HCT116 (cell line): ENCODE measurements at regions not wholly inside any gene's neighbourhood (a gene's known extent, or its start where the extent isn't known, plus 50 kb on each side); places are given as distances from the start of the nearest gene placed in this dataset.

Source experiments
- ATAC-seq: fragments of 200-7000 bp; cut with Tn5 transposase; 2 replicates; pipeline ENCODE4 v1.9.1; 2020; ENCODE audit warnings: mild to moderate bottlenecking, moderate library complexity
- BruUV-seq: library from RNA; stranded (reverse); fragments of 400-500 nt; replicated peaks from 2 replicates; lab custom pipeline; 2021; lab: Mats Ljungman, UMichigan
- CTCF ChIA-PET: fragments of 300-600 bp; sonication (Branson Sonifier 250); formaldehyde crosslinking; loops from one replicate; lab custom pipeline; 2021; ENCODE audit warnings: antibody characterized with exemption; lab: Charles Lee
- POLR2A ChIA-PET: fragments of 300-600, 350-600 bp; sonication (Branson Sonifier 250); formaldehyde crosslinking; loops from one replicate; lab custom pipeline; 2021; ENCODE audit warnings: antibody characterized with exemption; lab: Charles Lee
- RAD21 ChIA-PET, 2 experiments: fragments of 300-600 bp; sonication (Branson Sonifier 250); formaldehyde crosslinking; loops; one replicate each; lab custom pipeline; 2023; ENCODE audit warnings: low total read pairs in 2 of 2; ENCODE audit not compliant: uncharacterized antibody in 2 of 2, unreplicated experiment in 2 of 2, low non-redundant PET in 1 of 2; lab: Charles Lee
- DNase-seq: peaks from one replicate; pipeline ENCODE4 v3.0.0-alpha.2; 2010; ENCODE audit warnings: low read depth, low spot score
- H2AFZ ChIP-seq: fragments of 200-600 bp; shearing (Covaris generic), sonication (generic); 2 replicates; pipeline ENCODE4 v1.6.1; 2017; ENCODE audit warnings: low read depth, mixed run types, mixed read lengths, antibody characterized with exemption, low read length; ENCODE audit not compliant: poor library complexity, severe bottlenecking
- H3K27ac ChIP-seq: 2 replicates; pipeline ENCODE4 v1.5.1; 2012; ENCODE audit warnings: low read depth, low read length
- H3K27me3 ChIP-seq: fragments of 200-600 bp; sonication (generic); 2 replicates; pipeline ENCODE4 v1.6.1; 2016; ENCODE audit warnings: mixed run types, low read length, mixed read lengths; ENCODE audit not compliant: insufficient read depth
- H3K36me3 ChIP-seq, 2 experiments: fragments of 200-500 bp in 1 of 2; fragments of 200-600 bp in 1 of 2; sonication (Bioruptor generic) in 1 of 2; sonication (generic) in 1 of 2; 2 replicates each; pipeline versions ENCODE4 v1.5.1 to v1.6.1; 2014 to 2016; ENCODE audit warnings: low read length in 2 of 2, inconsistent platforms in 1 of 2, mixed read lengths in 1 of 2, mixed run types in 1 of 2; ENCODE audit not compliant: insufficient read depth in 2 of 2, control insufficient read depth in 1 of 2
- H3K4me1 ChIP-seq, 2 experiments: fragments of 200-600 bp in 1 of 2; sonication (generic) in 1 of 2; 2 replicates each; pipeline versions ENCODE4 v1.5.1 to v1.6.1; 2012 to 2017; ENCODE audit warnings: low read length in 2 of 2, inconsistent platforms in 1 of 2, mild to moderate bottlenecking in 1 of 2, mixed read lengths in 1 of 2, mixed run types in 1 of 2, moderate library complexity in 1 of 2; ENCODE audit not compliant: insufficient read depth in 2 of 2, control insufficient read depth in 1 of 2
- H3K4me2 ChIP-seq: fragments of 200-600 bp; sonication (generic); 2 replicates; pipeline ENCODE4 v1.6.1; 2017; ENCODE audit warnings: mixed run types, low read length, mixed read lengths
- H3K4me3 ChIP-seq, 2 experiments: fragments of 200-600 bp in 1 of 2; sonication (generic) in 1 of 2; replicated peaks in 1 of 2; 2 replicates each; pipeline ENCODE4 v1.5.1; 2011 to 2016; ENCODE audit warnings: low read length in 2 of 2, control low read depth in 1 of 2, low read depth in 1 of 2, mild to moderate bottlenecking in 1 of 2, mixed read lengths in 1 of 2, mixed run types in 1 of 2
- H3K79me2 ChIP-seq: fragments of 200-600 bp; sonication (generic); 2 replicates; pipeline ENCODE4 v1.6.1; 2017; ENCODE audit warnings: mild to moderate bottlenecking, mixed run types, low read length, moderate library complexity, mixed read lengths; ENCODE audit not compliant: insufficient read depth
- H3K9ac ChIP-seq: fragments of 200-600 bp; sonication (generic); 2 replicates; pipeline ENCODE4 v1.6.1; 2016; ENCODE audit warnings: low read length, mixed read lengths
- H3K9me2 ChIP-seq: fragments of 200-600 bp; sonication (generic), shearing (Covaris generic); 2 replicates; pipeline ENCODE4 v1.6.1; 2017; ENCODE audit warnings: mixed run types, mild to moderate bottlenecking, moderate library complexity; ENCODE audit not compliant: insufficient read depth
- H3K9me3 ChIP-seq, 2 experiments: fragments of 200-500 bp in 1 of 2; fragments of 200-600 bp in 1 of 2; sonication (Bioruptor generic) in 1 of 2; sonication (generic) in 1 of 2; 2 replicates each; pipeline ENCODE4 v1.6.1; 2014 to 2017; ENCODE audit warnings: low read length in 2 of 2, mixed read lengths in 2 of 2, inconsistent platforms in 1 of 2, low read depth in 1 of 2, mild to moderate bottlenecking in 1 of 2, mixed run types in 1 of 2, moderate library complexity in 1 of 2; ENCODE audit not compliant: control insufficient read depth in 1 of 2, insufficient read depth in 1 of 2
- H4K20me1 ChIP-seq: fragments of 200-600 bp; sonication (generic), shearing (Covaris generic); 2 replicates; pipeline ENCODE4 v1.6.1; 2017; ENCODE audit warnings: mixed run types, mild to moderate bottlenecking, moderate library complexity; ENCODE audit not compliant: insufficient read depth
- CBX3 ChIP-seq: IDR thresholded peaks from 2 replicates; pipeline ENCODE4 v1.6.1; 2012; ENCODE audit warnings: low read depth
- CEBPB ChIP-seq: IDR thresholded peaks from 2 replicates; pipeline ENCODE4 v1.6.1; 2012; ENCODE audit warnings: low read depth
- CTCF ChIP-seq, 3 experiments: fragments of 200-600 bp in 1 of 3; sonication (generic) in 1 of 3; IDR thresholded peaks in 2 of 3; conservative IDR thresholded peaks in 1 of 3; 2 replicates each; pipeline ENCODE4 v1.5.1; 2012 to 2017; ENCODE audit warnings: low read depth in 2 of 3, low read length in 2 of 3, antibody characterized with exemption in 1 of 3, borderline replicate concordance in 1 of 3, control low read depth in 1 of 3, mild to moderate bottlenecking in 1 of 3, mixed read lengths in 1 of 3, mixed run types in 1 of 3, moderate library complexity in 1 of 3; ENCODE audit not compliant: insufficient read depth in 1 of 3
- ELF1 ChIP-seq: IDR thresholded peaks from 2 replicates; pipeline ENCODE4 v1.6.1; 2012; ENCODE audit warnings: low read depth, borderline replicate concordance
- EZH2 ChIP-seq: fragments of 200-600 bp; sonication (generic); IDR thresholded peaks from 2 replicates; pipeline ENCODE4 v1.6.1; 2017; ENCODE audit warnings: antibody characterized with exemption, mixed run types
- EZH2phosphoT487 ChIP-seq: fragments of 200-600 bp; IDR thresholded peaks from 2 replicates; pipeline ENCODE4 v1.6.1; 2018; ENCODE audit warnings: antibody characterized with exemption, borderline replicate concordance
- POLR2A ChIP-seq: IDR thresholded peaks from 2 replicates; pipeline ENCODE4 v1.7.0; 2011; ENCODE audit warnings: borderline replicate concordance; ENCODE audit not compliant: insufficient read depth, insufficient read length; ENCODE audit errors: extremely low read depth
- POLR2AphosphoS5 ChIP-seq: IDR thresholded peaks from 2 replicates; pipeline ENCODE4 v1.6.1; 2011; ENCODE audit warnings: mild to moderate bottlenecking, low read depth, low read length, moderate library complexity
- RAD21 ChIP-seq: IDR thresholded peaks from 2 replicates; pipeline ENCODE4 v1.6.1; 2012; ENCODE audit warnings: low read depth, mild to moderate bottlenecking
- SIN3A ChIP-seq: IDR thresholded peaks from 2 replicates; pipeline ENCODE4 v1.6.1; 2012; ENCODE audit warnings: low read depth
- SP1 ChIP-seq: IDR thresholded peaks from 2 replicates; pipeline ENCODE4 v1.6.1; 2012; ENCODE audit warnings: low read depth
- TCF7L2 ChIP-seq: IDR thresholded peaks from 2 replicates; pipeline ENCODE4 v1.7.0; 2011; ENCODE audit warnings: borderline replicate concordance, inconsistent platforms; ENCODE audit not compliant: insufficient read depth, insufficient read length; ENCODE audit errors: extremely low read depth
- YY1 ChIP-seq: IDR thresholded peaks from 2 replicates; pipeline ENCODE4 v1.6.1; 2011; ENCODE audit warnings: low read length, low read depth, moderate library complexity, mild to moderate bottlenecking; ENCODE audit not compliant: insufficient replicate concordance; ENCODE audit errors: extremely low read depth
- ZNF274 ChIP-seq: fragments of 200-500 bp; sonication (Bioruptor generic); IDR thresholded peaks from 2 replicates; pipeline ENCODE4 v1.6.1; 2014; ENCODE audit warnings: mild to moderate bottlenecking, low read depth, low read length, inconsistent platforms
- intact Hi-C: fragments of 100-400 bp; cut with micrococcal nuclease; formaldehyde crosslinking; loops from 2 replicates; pipeline ENCODE4 v1.10.0; 2022
- TF ChIP-seq, protein P1 (sequence below): IDR thresholded peaks from 2 replicates; pipeline ENCODE4 v1.6.1; 2012
- TF ChIP-seq, protein P2 (sequence below): IDR thresholded peaks from 2 replicates; pipeline ENCODE4 v1.6.1; 2011; ENCODE audit warnings: mild to moderate bottlenecking, low read length, moderate library complexity; ENCODE audit not compliant: insufficient replicate concordance; ENCODE audit errors: extremely low read depth
- TF ChIP-seq, protein P3 (sequence below): IDR thresholded peaks from 2 replicates; pipeline ENCODE4 v1.6.1; 2012

DNA sequence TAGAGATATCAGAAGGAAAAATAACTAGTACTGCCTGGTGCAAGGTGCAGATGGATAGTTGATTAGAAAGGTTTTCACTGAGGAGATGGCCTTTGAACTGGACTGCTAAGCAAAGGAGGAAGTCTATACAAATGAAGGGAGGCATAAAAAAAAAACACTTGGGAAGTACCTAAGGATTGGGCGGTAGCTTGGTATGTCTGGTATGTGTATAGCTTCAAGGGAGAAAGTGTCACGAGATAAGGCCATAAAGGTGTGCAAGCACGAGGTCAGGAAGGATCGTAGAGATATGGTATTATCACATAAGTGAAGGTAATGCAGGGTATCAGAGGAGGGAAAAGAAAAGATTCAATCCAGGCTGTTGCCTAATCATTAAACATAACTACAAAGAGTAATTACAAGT, 517.2 kb upstream of the TSPY4 start (continued):
- TF ChIP-seq TCF7L2 (no peak), EZH2 (no peak), POLR2AphosphoS5 (no peak), ZNF274 (no peak), EZH2phosphoT487 (no peak), CEBPB (no peak), ELF1 (no peak), POLR2A (no peak)

GRCh38 chrY:8821106-8821505, 516.2 kb upstream of the TSPY4 start:
- intact Hi-C loops: no loop called here
- no TSS peak for BruUV-seq
- CTCF ChIA-PET: no interaction called here

More at GRCh38 chrY:8821106-8821505, 516.2 kb upstream of the TSPY4 start:
- no peak for DNase-seq
- Histone ChIP-seq H3K36me3 (no peaks in the 10 kb centered on the region), H3K79me2 (no peaks in the 10 kb centered on the region), H3K27me3 (no peaks in the 10 kb centered on the region), H3K4me3 (no peak overlapping the region), H3K9me3 (no peaks in the 10 kb centered on the region), H3K9me2 (no peaks in the 10 kb centered on the region), H3K27ac (no peak overlapping the region), H4K20me1 (no peaks in the 10 kb centered on the region), H3K4me1 (no peaks in the 10 kb centered on the region), H3K4me2 (no peak overlapping the region), H3K9ac (no peak overlapping the region), H2AFZ (no peak overlapping the region)
- TF ChIP-seq CEBPB (no peak), CBX3 (no peak), YY1 (no peak), TCF7L2 (no peak), SP1 (no peak), CTCF (IDR thresholded peaks at IDR 0.05 in 2 of 3, conservative IDR thresholded peaks at IDR 0.05 in 1 of 3; ENCODE audit: borderline replicate concordance in 1 of 3, insufficient read depth in 1 of 3, low read depth in 2 of 3, low read length in 2 of 3) (no peak), SIN3A (no peak), RAD21 (no peak)
- TF ChIP-seq, protein P1, sequence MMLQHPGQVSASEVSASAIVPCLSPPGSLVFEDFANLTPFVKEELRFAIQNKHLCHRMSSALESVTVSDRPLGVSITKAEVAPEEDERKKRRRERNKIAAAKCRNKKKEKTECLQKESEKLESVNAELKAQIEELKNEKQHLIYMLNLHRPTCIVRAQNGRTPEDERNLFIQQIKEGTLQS: no peak
- TF ChIP-seq, protein P2, sequence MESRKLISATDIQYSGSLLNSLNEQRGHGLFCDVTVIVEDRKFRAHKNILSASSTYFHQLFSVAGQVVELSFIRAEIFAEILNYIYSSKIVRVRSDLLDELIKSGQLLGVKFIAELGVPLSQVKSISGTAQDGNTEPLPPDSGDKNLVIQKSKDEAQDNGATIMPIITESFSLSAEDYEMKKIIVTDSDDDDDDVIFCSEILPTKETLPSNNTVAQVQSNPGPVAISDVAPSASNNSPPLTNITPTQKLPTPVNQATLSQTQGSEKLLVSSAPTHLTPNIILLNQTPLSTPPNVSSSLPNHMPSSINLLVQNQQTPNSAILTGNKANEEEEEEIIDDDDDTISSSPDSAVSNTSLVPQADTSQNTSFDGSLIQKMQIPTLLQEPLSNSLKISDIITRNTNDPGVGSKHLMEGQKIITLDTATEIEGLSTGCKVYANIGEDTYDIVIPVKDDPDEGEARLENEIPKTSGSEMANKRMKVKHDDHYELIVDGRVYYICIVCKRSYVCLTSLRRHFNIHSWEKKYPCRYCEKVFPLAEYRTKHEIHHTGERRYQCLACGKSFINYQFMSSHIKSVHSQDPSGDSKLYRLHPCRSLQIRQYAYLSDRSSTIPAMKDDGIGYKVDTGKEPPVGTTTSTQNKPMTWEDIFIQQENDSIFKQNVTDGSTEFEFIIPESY: no peak
- TF ChIP-seq, protein P3, sequence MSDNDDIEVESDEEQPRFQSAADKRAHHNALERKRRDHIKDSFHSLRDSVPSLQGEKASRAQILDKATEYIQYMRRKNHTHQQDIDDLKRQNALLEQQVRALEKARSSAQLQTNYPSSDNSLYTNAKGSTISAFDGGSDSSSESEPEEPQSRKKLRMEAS: no peak
- no peak for ATAC-seq
- RAD21 ChIA-PET: no interaction called here
- POLR2A ChIA-PET: no interaction called here
